ENCODE measurements at regions not wholly inside any gene's neighbourhood (a gene's known extent, or its start where the extent isn't known, plus 50 kb on each side); places are given as distances from the start of the nearest gene placed in this dataset.

DNA sequence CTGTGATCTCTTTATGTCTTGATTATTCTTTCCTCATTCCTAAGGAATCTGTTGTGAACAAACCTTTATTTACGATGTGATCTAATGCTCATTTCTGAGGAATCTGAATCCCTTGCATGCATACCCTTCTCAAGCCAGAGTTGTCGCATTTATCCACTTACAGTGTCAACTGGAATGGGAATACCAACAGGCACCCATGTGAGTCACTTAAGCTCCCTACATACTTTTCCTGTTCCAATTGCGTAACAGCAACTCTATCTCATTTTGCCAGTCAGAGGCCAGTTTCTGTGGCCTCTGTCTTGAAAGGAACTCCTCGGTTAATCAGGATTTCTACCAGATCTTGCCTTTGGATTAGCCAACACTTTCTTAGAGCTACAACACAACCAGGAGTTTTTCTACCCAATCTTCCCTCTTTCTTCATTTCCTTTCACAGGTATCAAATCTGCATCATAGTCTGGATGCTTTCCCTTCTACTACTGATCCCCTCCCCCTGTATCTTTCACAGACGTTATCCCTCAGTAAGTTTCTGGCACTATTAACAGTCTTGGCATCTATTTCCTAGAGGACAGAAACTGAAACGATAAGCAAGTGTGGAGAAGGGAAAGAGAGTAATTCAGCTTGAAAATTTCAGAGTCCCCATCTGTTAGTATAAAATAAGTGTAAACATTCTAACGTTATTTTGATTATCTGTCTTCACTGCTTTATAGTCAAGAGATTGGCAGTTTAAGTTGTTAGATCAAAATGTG is 66.8 kb upstream of the BCHE start:
- H3K4me1 Mint-ChIP-seq: no peaks in the 10 kb centered on the region

DNA sequence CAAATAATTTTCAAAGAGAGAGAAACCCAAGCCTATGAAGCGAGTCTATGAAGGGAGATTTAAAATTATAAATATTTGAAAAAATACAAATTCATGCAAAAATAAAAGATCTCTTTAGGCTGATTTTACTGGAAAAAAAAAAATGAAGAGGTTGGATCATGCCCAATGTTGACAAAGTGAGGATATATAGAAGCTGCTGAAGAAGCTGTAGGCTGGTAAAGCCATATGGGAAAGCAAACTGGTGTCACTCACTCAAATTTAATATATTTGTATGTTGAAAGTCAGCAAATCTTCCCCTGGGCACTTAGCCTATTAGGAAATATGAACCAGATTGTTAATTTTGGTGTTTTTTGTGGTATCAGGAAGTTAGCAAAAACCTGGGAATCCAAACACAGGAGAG is 61.8 kb upstream of the BCHE start:
- Mint-ChIP-seq H3K4me3 (no peak overlapping the region), H3K9me3 (ENCODE audit: insufficient read depth) (no peaks in the 10 kb centered on the region), H3K27ac (no peak overlapping the region), H3K4me1 (no peaks in the 10 kb centered on the region), H3K27me3 (no peaks in the 10 kb centered on the region)
- WGBS (ENCODE audit: insufficient coverage): no CpG with 5 or more reads among the region's 1 CpG
- DNase-seq: no peak
- no peaks in the 10 kb centered on the region for H3K79me2 ChIP-seq (ENCODE audit: control insufficient read depth, insufficient read depth, low read length)
- intact Hi-C loops (cut with micrococcal nuclease): no loop called here
- no peak overlapping the region for H3K4me2 ChIP-seq (replicated peaks; ENCODE audit: low read depth, low read length, poor library complexity, severe bottlenecking)
- H3K4me3 ChIP-seq (ENCODE audit: control extremely low read depth in 1 of 5, extremely low read depth in 1 of 5, insufficient read depth in 1 of 5, low read depth in 2 of 5, low read length in 4 of 5): no peak overlapping the region
- no peak overlapping the region for H3K27ac ChIP-seq (ENCODE audit: low read length in 2 of 2)
- no peaks in the 10 kb centered on the region for H4K20me1 ChIP-seq (ENCODE audit: control insufficient read depth, insufficient read depth, low read length, poor library complexity, severe bottlenecking)
- H2AFZ ChIP-seq (ENCODE audit: insufficient read depth, low read depth, low read length, poor library complexity, severe bottlenecking): no peak overlapping the region
- H3K36me3 ChIP-seq (replicated peaks in 1 of 2; ENCODE audit: control extremely low read depth in 1 of 2, control insufficient read depth in 1 of 2, extremely low read depth in 1 of 2, insufficient read depth in 2 of 2, low read length in 1 of 2): no peaks in the 10 kb centered on the region
- H3K9ac ChIP-seq (ENCODE audit: low read length): no peak overlapping the region
- no peaks in the 10 kb centered on the region for H3K9me3 ChIP-seq (ENCODE audit: control extremely low read depth in 1 of 3, control insufficient read depth in 2 of 3, insufficient read depth in 1 of 3, low read length in 2 of 3)
- POLR2A ChIA-PET: no interaction called here
- TF ChIP-seq, protein P1, sequence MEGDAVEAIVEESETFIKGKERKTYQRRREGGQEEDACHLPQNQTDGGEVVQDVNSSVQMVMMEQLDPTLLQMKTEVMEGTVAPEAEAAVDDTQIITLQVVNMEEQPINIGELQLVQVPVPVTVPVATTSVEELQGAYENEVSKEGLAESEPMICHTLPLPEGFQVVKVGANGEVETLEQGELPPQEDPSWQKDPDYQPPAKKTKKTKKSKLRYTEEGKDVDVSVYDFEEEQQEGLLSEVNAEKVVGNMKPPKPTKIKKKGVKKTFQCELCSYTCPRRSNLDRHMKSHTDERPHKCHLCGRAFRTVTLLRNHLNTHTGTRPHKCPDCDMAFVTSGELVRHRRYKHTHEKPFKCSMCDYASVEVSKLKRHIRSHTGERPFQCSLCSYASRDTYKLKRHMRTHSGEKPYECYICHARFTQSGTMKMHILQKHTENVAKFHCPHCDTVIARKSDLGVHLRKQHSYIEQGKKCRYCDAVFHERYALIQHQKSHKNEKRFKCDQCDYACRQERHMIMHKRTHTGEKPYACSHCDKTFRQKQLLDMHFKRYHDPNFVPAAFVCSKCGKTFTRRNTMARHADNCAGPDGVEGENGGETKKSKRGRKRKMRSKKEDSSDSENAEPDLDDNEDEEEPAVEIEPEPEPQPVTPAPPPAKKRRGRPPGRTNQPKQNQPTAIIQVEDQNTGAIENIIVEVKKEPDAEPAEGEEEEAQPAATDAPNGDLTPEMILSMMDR (IDR thresholded peaks at IDR 0.05): no peak
- no peak for TF ChIP-seq EZH2 (IDR thresholded peaks at IDR 0.05; ENCODE audit: borderline replicate concordance, insufficient read depth, low read depth, low read length, poor library complexity, severe bottlenecking)
- ATAC-seq (ENCODE audit: low read depth): no peak
- no peaks in the 10 kb centered on the region for H3K27me3 ChIP-seq (replicated peaks in 1 of 4; ENCODE audit: control extremely low read depth in 1 of 4, control insufficient read depth in 3 of 4, insufficient read depth in 4 of 4, low read length in 3 of 4)
- H3K4me1 ChIP-seq (ENCODE audit: control insufficient read depth in 2 of 2, insufficient read depth in 2 of 2, low read length in 2 of 2): no peaks in the 10 kb centered on the region
- CTCF ChIA-PET: no interaction called here

More for the DNA sequence above, 66.8 kb upstream of the BCHE start:
- ATAC-seq (ENCODE audit: low read depth): no peak
- Mint-ChIP-seq H3K27ac (no peak overlapping the region), H3K4me3 (no peak overlapping the region), H3K27me3 (no peaks in the 10 kb centered on the region), H3K9me3 (ENCODE audit: insufficient read depth) (no peaks in the 10 kb centered on the region)
- H3K9ac ChIP-seq (ENCODE audit: low read length): no peak overlapping the region
- intact Hi-C loops (cut with micrococcal nuclease): no loop called here
- DNase-seq: no peak
- no peaks in the 10 kb centered on the region for H3K36me3 ChIP-seq (replicated peaks in 1 of 2; ENCODE audit: control extremely low read depth in 1 of 2, control insufficient read depth in 1 of 2, extremely low read depth in 1 of 2, insufficient read depth in 2 of 2, low read length in 1 of 2)
- H3K4me1 ChIP-seq (ENCODE audit: control insufficient read depth in 2 of 2, insufficient read depth in 2 of 2, low read length in 2 of 2): no peaks in the 10 kb centered on the region
- no peak overlapping the region for H3K27ac ChIP-seq (ENCODE audit: low read length in 2 of 2)
- POLR2A ChIA-PET: no interaction called here
- H2AFZ ChIP-seq (ENCODE audit: insufficient read depth, low read depth, low read length, poor library complexity, severe bottlenecking): no peak overlapping the region
- H3K27me3 ChIP-seq (replicated peaks in 1 of 4; ENCODE audit: control extremely low read depth in 1 of 4, control insufficient read depth in 3 of 4, insufficient read depth in 4 of 4, low read length in 3 of 4): no peaks in the 10 kb centered on the region
- TF ChIP-seq EZH2 (IDR thresholded peaks at IDR 0.05; ENCODE audit: borderline replicate concordance, insufficient read depth, low read depth, low read length, poor library complexity, severe bottlenecking): no peak
- H3K9me3 ChIP-seq (ENCODE audit: control extremely low read depth in 1 of 3, control insufficient read depth in 2 of 3, insufficient read depth in 1 of 3, low read length in 2 of 3): no peaks in the 10 kb centered on the region
- H4K20me1 ChIP-seq (ENCODE audit: control insufficient read depth, insufficient read depth, low read length, poor library complexity, severe bottlenecking): no peaks in the 10 kb centered on the region
- 93% methylated on average over 4 of the region's 7 CpGs for WGBS (ENCODE audit: insufficient coverage)
- no peaks in the 10 kb centered on the region for H3K79me2 ChIP-seq (ENCODE audit: control insufficient read depth, insufficient read depth, low read length)
- H3K4me3 ChIP-seq (ENCODE audit: control extremely low read depth in 1 of 5, extremely low read depth in 1 of 5, insufficient read depth in 1 of 5, low read depth in 2 of 5, low read length in 4 of 5): no peak overlapping the region
- CTCF ChIA-PET: interaction anchor here (1.4 kb wide), 1 partner anchor 9 kb away, joined by 3 read pairs; no protein-coding TSS in a partner anchor
- H3K4me2 ChIP-seq (replicated peaks; ENCODE audit: low read depth, low read length, poor library complexity, severe bottlenecking): no peak overlapping the region
